GM20000 (cell line): ENCODE measurements at regions not wholly inside any gene's neighbourhood (a gene's known extent, or its start where the extent isn't known, plus 50 kb on each side); places are given as distances from the start of the nearest gene placed in this dataset.

Experiments used
- DNase-seq: peaks from one replicate; pipeline ENCODE4 v3.0.0; 2012; ENCODE audit warnings: low spot score
- TF ChIP-seq, protein P1 (sequence below): IDR thresholded peaks from 2 replicates; pipeline ENCODE4 v1.5.1; 2012; ENCODE audit warnings: mild to moderate bottlenecking, control low read depth; ENCODE audit errors: extremely low read depth, missing control alignments

DNA sequence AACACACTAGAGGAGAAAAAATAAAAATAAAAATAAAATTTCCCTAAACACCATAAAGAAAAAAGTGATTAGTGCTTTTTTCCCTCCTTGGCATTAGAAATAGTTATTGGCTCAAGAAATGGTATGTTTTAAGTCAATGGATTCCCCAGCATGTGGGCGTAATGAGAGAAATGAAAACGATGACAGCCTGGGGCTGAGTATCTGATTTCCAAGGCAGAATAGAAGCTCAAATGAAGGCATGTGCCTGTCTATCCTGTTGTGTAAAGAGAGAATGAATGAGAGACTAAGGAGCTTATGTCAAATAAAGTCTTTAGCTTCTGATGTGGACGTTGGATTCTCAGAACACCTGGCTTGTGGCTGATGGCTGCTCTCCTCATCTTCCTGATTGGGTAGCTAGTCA is 1408.4 kb upstream of the TMEM132C start:
- no peak for DNase-seq
- TF ChIP-seq, protein P1, sequence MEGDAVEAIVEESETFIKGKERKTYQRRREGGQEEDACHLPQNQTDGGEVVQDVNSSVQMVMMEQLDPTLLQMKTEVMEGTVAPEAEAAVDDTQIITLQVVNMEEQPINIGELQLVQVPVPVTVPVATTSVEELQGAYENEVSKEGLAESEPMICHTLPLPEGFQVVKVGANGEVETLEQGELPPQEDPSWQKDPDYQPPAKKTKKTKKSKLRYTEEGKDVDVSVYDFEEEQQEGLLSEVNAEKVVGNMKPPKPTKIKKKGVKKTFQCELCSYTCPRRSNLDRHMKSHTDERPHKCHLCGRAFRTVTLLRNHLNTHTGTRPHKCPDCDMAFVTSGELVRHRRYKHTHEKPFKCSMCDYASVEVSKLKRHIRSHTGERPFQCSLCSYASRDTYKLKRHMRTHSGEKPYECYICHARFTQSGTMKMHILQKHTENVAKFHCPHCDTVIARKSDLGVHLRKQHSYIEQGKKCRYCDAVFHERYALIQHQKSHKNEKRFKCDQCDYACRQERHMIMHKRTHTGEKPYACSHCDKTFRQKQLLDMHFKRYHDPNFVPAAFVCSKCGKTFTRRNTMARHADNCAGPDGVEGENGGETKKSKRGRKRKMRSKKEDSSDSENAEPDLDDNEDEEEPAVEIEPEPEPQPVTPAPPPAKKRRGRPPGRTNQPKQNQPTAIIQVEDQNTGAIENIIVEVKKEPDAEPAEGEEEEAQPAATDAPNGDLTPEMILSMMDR = no peak

GRCh38 chr12:126860210-126860609 is 1406.8 kb upstream of the TMEM132C start:
- no peak for DNase-seq
- TF ChIP-seq, protein P1 = no peak

- no peak for DNase-seq
- TF ChIP-seq, protein P1 = no peak
Observed at GRCh38 chr12:126862500-126862899, 1404.5 kb upstream of the TMEM132C start.

- DNase-seq = no peak
- TF ChIP-seq, protein P1 = no peak
Observed at GRCh38 chr12:126869644-126870043, 1397.3 kb upstream of the TMEM132C start.

DNA sequence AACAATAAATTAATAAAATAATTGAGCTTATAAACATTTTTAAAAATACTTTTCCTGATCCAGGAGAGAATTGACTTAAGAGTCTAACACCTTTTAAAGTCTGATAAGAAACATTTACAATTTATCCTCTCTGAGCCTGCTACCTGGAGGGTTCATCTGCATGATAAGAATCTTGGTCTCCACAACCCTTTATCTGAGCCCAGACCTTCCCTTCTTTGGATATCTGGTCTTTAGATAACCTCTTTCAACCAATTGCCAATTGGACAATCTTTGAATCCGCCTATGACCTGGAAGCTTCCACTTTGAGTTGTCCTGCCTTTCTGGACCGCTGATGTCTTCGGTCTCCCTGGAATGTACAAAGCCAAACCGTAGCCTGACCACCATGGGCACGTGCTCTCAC is 1393.3 kb upstream of the TMEM132C start:
- DNase-seq = no peak
- TF ChIP-seq, protein P1 = no peak

DNA sequence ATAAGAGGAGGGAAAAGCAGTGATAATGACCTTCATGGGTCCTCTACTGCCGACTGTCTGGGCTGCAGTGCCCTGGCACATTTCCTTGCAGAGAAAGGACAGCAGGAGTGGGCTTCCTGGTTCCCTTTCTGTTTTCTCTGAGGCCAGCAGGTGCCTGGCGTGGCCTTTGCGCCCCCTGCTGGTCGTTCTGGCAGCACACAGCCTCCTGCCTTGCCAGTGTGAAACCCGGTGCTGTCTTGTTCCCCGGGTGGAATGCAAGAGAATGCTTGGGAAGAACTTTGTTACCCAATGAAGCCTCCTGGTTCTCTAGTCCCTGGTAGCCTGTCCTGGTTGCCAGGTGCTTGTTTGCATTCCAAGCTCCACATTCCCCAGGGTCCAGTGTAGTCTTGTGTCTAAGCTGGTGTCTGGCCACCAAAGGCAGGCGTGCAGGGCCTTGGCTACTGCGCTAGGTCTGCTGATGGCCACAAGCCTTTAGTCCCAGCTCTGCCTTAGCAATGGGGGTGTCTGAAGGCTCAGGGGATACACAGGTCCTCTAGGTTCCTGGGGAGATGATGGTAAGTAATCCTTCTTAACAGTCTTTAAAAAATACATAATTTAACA is 1392.4 kb upstream of the TMEM132C start:
- DNase-seq = peak; percentile 61
- TF ChIP-seq, protein P1 = peak; percentile 76

GRCh38 chr12:126879842-126880241 is 1387.1 kb upstream of the TMEM132C start:
- DNase-seq = no peak

More at GRCh38 chr12:126879842-126880241, 1387.1 kb upstream of the TMEM132C start:
- TF ChIP-seq, protein P1 = no peak
